ENCODE measurements at regions not wholly inside any gene's neighbourhood (a gene's known extent, or its start where the extent isn't known, plus 50 kb on each side); places are given as distances from the start of the nearest gene placed in this dataset.
"Not testable (repeated sequence)": the region's sequence is repeated elsewhere in the genome, so short reads cannot be mapped to it uniquely, and the experiment has no call there.

DNA sequence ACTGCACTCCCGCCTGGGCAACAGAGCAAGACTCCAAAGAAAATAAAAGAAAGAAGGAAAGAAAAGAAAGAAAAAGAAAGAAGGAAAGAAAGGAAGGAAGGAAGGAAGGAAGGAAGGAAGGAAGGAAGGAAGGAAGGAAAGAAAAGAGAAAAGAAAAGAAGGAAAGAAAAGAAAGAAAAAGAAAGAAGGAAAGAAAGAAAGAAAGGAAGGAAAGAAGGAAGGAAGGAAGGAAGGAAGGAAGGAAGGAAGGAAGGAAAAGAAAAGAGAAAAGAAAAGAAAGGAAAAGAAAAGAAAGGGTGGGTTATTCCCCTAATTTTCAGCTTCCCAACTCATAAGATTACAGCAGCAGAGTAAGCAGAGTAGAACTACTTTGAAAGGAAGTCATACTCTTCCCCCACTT is 64.4 kb downstream of the TMEM200C start:
- DNase-seq: not testable (repeated sequence)

DNA sequence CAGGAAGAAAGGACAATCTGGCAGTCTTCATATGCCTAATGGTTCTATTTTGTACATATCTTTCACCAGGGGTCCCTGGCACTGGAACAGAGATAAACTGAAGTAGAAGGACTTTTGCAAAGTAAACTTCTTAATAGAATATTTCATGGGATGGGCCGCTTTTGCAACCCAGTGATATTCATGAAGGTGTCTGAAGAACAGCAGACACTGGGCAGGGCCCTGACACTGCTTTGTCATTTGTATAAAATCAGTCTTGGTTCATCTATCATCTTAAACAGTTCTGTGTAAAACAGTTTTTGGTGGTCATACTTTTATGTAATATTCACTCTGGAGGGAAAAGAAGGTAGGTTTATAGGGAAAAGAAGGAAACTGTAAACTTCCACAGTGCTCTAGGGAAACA is 66.4 kb downstream of the TMEM200C start:
- DNase-seq: no peak

DNA sequence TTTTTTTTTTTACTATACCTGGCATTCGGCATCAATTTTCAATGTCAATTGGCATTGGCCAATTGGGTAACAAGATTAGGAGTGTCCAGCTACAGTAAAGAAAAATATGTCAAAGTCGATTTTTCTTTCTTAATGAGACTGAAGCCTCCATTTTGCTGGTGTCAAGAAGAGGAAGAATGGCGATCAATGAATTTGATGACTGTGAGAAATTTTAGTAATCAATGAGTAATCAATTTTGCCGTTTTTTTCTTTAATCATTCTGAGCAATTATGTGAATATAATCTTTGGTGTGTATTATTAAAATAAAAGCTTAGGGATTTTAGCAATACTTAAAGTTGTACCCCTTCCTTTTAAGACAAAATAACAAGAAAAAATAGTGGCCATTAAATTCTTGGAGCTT is 69.7 kb downstream of the TMEM200C start:
- no peak for DNase-seq

DNA sequence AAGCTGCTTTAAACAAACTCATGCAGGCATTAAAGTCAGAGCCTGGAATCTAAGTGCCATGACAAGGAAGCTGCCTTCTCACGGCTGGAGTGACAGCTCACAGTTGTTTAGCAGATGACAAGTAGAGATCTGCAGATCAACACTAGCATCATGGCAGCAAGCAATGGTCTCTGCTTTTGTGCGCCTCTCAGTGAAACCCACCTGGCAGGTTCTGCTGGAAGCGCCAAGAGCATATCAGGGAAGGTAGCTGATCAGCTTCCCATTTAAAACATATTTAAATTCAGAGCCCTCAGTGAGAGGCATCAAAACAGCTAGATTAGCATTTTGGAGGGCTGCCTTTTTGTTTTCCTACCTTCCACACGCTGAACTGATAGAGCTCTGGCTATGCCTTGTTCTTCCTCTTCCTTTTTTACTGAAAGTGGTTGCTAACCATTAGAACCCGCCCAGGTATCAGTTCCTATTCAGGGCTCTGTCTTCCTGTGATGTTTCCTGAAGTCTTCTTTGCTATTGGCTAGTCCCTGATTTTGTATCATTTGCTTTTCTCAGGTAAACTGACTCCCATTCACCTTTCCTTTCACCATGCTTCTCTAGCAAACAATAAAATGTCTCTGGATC is 70.8 kb downstream of the TMEM200C start:
- no peak for DNase-seq

DNA sequence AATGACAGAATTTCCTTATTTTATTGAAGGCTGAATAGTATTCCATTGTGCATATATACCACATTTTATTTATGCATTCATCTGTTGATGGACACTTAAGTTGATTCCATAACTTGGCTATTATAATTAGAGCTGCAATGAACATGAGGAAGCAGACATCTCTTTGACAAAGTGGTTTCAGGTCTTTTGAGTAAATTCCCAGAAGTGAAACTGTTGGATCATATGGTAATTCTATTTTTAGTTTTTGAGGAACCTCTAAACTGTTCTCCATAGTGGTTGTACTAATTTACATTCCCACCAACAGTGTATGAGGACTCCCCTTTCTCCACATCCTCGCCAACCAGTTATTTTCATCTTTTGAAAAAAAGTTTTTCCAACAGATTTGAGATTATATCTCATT is 77.5 kb downstream of the TMEM200C start:
- no peak for DNase-seq

DNA sequence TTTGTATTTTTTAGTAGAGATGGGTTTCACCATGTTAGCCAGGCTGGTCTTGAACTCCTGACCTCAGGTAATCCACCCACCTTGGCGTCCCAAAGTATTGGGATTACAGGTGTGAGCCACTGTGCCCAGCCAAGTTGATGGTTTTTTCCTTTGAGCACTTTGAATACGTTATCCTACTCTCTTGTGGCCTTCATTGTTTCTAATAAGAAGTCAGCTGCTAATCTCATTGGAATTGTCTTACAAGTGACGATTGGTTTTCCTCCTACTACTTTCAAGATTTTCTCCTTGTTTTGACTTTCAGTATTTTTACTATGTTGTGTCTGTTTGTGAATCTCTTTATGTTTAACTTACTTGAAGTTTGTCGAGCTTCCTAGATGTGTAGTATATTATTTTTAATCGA is 88.5 kb downstream of the TMEM200C start:
- DNase-seq: no peak

DNA sequence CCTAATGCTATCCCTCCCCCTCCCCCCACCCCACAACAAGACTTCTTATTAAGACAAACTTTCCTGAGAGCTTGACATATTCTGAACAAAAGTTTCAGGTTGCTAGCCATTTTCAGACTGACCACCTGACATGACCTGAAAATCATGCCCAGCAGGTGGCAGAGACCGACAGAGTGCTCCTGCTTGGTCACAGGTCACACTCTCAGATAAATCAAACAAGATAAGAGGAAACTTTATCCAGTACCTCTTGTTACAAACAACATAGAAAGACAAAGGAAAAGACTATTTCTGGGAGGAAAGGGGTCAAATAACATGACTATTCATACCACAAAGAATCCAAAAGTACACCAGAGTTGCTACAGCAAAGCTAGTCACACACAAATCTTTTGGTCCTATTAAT is 107.4 kb downstream of the TMEM200C start:
- no peak for DNase-seq

DNA sequence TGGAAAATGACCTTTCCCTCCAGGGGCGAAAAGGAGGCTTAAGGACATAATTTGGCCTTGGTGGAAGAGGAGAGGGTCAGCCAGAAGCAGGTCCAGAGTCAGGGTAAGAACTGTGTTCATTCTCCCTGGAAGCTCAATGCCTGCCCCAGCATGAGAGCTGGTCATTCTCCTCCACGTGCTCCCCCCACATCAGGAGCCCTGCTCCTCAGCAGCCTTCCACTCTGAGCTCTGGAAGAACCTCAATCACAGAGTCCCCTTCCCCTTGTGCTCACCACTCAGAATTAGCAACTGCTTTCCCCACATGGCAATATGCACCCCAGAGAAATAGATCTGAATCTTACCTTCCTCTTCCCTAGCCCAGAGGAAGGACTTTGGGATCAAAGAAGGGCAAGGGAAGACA is 115.4 kb downstream of the TMEM200C start:
- no peak for DNase-seq

DNA sequence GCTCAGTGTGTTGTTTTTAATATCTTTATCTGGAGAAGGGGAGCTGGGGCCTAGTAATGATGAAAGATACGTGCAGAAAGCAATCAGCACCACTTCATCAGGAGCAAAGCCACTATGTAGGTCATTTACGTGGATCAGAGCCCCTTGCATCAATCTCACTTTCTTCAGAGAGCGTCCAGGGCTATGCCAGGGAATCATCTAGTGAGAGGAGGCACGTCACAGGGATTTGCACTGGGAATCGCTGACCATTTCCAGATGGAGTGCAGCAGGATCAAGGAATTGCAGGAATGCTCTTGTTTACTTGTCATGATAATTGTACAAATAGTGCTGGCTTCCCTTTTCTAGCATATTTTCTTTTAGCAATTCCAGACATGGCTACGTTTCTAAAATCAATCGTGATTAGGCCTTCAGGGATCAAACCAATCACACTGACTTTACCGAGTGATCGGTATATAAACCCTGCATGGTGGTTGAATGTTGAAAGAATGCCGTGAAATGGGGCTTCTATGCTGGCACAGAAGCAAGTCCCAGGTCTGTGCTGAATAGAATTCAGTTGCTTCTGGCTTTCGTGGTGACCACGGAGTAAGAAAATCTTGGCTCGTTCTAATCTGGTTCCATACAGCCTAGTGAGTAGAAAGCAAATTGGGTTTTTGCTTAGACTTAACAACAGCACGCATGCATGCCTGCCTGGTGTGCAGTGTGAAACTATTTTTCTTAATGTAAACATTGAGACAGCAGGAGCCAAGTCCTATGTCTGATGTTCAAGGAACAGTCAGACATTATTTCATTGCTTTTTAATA is 122.8 kb downstream of the TMEM200C start:
- DNase-seq: no peak

DNA sequence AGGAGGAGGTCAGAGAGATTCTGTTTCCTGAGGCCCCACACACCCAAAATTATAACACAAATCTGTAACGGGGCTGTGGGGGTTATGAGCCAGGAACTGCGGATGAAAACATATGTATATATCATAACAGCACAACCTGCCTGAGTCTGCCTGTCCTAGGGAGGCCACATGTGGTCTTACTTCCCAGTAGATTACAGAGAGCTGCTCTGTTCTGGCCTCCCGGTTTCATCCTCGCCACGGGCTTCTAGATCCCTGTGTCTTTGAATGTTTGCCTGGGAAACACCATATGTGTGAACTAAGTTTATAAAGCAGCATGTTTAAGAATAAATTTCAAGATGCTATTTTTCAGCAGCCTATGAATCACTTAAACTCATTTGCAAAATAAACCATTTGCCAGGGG is 124.0 kb downstream of the TMEM200C start:
- DNase-seq: no peak

DNA sequence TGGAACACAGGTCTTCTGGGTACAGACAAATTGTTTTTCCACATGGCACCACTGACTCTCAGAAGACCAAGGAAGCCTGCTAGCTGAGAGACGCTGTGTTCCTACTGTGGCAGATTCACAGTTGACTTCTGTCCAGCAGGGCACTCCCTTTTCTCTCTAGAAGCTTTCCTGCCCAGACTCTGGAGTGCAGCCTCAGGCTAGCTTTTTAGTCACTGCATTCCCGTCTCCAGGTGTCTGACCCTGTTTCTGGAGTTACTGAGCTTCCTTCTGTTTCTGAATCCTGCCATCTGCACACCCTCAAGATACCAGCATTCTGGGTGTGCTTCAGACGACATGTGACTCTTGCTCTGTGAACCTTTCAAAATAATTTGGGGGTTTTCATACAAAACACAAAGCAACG is 125.1 kb downstream of the TMEM200C start:
- no peak for DNase-seq

DNA sequence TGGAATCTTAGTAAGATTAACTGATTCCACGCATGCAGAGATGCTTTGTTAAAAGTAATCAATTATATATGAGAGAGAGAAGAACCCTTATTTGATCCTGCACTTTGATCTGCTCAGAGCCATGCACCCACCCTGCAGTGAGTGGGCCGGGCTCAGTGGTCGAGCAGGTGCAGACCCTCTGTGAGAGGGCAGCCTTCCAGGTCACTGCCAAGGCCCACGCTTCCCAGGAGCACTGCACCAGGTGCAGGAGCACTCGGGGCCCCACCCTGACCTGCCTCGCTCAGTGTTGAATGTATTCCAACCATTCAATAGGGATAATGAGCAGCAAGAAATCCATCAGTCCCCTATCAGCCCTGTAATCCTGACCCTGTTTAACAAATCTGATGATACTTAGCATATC is 126.9 kb downstream of the TMEM200C start:
- no peak for DNase-seq

DNA sequence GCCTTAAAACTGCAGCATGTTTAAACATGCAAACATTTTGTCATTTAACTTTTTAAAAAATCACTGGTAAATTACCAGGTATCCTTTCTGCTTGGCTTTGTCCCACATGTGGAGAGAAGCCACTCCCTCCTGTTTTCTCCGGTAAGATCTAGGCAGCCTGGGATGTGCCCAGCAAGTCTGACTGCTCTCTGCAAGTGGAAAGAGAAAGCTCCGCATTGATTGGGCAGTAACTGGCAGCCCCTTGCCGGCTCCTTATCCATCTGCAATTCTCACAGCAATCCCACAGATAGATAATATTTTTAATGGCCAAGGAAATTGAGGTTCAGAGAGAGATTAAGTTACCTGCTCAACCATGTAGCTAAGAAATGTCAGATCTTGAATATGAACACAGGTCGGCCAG is 136.1 kb downstream of the TMEM200C start:
- DNase-seq: no peak

DNA sequence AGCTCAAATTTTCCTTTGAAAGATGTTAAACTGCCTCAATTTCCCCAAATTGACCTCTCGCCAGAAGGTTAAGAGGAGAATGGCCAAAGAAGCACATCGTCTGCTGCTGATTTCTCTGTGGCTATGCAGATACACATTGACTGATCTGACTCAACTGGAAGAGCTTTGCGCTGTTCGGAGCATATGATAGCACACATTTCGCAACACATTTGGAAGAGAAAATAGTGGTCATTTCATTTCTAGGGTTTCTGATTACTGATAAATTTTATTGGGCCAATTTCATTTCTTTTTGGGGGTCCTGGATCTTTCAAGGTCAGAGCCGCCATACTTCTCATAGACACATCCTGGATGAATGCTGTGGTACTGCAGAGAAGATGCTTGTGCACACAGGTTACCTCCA is 138.5 kb downstream of the TMEM200C start:
- no peak for DNase-seq

DNA sequence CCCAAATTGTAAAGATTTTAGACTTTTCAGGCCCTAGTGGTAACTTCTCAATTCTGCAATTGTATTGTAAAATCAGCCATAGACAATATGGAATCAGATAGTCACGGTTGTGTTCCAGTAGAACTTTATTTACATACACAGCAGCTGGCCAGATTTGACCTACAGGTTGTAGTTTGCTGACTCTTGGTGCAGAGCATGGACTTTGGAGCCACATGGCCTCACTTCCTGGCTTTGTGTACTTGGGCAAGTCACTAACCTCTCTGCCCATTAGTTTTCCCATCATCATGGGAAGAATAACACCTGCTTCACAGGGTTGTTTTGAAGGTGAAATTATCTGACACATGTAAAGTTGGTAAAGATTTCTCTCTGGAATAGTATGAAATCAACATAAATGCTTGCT is 147.6 kb downstream of the TMEM200C start:
- no peak for DNase-seq

DNA sequence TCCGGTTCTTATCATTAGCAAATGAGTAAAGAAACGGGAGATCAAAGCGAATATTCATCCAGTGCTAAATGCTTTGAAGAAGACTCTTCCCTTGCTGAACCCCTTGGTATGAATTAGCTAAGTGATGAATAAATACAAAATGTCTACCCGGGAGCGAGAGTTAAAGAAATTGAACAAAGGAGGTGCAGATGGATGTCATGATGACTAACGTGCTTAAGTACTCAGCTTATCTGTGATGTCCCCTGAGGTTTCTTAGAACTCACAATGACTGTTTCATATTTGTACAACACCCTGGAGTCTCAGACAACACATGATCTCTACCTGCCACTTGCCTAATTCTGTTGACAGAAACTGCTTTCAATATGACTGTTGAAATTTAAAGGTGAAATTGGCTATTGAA is 148.5 kb downstream of the TMEM200C start:
- DNase-seq: no peak

DNA sequence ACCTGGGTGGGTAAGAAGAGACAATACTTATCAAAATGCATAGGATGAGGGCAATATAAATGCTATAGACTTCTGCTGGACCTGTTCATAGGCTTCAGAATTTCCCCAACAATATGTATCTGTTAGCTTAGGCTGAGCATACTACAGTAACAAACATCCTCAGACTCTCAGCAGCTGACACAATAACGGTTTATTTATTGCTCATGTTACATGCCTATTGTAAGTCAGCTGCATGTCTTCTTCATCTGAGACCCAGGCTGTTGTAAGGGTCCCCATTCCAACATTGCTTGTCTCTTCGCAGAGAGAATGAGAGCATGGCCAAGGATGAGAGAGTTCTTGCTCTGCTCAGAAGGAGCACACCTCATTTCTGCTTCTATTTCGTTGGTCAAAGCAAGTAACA is 150.7 kb downstream of the TMEM200C start:
- DNase-seq: no peak

DNA sequence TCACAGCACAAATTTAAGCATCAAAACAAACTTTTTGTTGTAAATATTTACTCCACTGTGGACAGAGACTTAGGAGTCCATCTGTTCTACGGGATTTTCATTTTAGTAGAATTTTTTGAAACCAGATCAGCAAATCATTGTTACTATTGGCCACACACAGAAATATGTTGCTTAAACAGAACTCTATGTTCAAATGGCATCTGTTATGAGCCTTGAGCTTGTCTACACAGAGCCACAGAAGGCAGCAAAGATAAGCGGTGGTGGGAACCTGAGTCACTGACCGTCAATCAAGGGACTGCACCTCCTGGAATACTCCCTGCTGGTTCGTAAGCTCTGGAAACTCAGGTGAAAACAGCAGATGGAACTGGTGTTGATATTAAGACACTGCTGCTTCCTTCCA is 156.8 kb downstream of the TMEM200C start:
- no peak for DNase-seq

DNA sequence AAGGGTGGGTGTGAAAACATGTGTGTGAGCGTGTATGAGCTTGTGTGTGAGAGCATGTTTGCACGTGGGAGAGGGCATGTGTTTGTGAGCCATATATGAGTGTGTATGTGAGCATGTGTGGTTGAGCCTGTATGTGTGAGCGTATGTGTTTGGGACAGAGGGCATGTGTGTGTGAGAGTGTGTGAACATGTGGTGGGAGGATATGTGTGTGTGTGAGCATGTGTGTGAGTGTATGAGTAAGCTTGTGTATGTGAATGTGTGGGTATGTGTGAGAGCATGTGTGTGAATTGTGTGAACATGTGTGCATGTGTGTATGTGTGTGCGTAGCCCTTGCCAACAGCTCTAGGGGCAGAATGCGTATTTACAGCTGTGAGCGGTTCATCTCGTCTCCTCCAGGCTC is 163.0 kb downstream of the TMEM200C start:
- DNase-seq: no peak

DNA sequence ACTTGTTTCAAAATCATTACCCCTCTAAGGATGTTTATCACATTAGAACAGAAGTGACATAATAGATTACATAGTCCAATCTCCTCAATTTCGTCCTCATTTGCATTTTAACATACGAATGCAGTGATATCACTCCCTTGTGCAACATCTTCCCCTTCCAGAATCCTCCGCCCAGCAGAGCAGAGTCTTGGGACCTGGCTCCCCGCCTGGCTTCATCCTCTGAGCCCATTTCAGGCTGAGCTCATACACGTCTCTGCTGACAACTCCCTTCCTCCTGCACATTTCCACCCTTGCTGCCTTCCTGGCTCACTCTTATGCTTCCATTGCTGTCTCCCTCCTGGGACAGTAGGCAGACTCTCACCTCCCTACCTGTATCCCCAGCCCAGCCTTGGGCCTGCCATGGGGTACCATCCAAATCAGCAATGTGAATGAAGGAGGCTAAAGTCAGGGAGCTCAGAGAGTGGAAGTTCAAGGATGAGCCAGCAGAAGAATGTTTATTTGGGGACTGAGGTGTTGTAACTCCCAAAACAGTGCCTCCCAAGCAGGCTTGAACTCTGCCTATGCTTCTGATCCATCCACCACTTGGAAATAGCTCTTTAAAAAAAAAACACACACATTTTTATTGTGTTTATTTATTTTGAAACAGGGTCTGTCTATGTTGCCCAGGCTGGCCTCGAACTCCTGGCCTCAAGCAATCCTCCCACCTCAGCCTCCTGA is 165.2 kb downstream of the TMEM200C start:
- DNase-seq: no peak

DNA sequence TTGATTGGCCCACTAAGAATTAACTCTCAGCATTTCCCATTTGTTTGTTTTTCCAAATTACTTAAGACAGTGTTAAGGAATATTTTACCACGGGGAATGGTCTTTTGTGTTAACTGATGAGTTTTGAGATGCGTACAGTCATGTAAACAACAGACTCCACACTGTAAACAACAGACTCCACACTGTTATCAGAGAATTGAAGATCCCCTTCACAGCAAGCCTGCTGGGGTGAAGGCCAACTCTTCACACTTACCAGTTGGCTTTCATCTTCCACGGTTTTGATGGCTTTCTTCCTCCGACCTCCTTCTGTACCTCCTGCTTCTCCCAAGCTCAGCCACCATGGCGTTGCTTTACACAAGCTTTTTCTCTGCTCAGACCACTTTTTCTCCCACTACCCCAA is 166.8 kb downstream of the TMEM200C start:
- DNase-seq: no peak

DNA sequence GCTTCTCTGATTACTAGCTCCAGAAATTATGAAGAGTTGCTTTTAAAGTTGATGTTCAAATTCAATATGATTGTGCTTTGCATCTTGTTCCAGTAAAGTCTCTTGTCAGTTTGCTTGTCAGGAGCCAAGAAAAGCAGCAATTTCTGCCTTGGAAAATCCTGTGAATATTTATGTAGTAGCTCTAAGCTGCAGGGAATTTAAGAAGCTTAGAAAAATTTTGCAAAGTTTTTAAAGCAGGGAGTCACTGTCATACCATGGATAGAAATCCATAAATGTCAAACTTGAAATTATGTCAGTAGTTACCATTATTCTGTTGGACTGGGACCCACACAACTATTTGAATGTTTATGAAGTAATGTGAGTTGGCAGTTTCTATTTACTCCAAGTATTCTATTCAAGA is 169.3 kb downstream of the TMEM200C start:
- no peak for DNase-seq

DNA sequence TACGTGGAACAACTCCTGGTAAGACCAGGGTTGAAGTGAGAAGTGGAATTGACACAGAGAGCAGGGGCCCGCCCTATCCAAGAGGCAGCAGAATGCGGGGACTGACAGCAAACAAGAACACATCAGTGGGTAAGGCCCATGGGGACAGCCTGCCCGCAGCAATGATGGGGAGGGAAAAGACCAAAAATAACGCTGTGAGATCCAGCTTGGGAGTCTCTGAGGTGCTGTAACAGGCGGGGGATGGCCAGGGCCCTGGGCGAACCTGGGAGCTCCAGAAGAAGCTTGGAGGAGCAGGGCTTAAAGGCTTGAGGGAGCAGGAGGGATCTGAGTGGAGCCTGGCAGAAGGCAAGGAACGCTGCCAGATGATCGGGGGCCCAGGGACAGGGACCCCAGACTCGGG is 173.4 kb downstream of the TMEM200C start:
- DNase-seq: no peak

DNA sequence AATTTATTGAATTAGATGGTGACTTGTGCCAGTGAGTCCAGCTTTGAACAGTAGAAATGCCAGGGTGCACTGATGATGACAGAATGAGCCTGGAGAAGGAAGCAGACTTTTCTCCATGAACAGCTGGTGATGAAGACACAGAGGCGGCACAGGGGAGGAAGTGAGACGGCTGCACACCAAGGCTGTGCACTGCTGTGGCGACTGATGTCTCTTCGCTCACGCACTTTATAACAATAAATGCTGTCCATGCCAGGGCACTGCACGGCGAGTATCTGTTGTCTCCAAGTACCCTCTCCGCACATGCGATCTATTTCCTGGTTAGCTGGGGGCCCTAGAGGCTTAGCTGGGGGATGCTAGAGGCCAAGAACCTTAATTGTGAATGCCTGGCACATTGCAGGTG is 175.2 kb downstream of the TMEM200C start:
- no peak for DNase-seq

Data from CD4-positive, alpha-beta T cell treated with Interleukin-17A for 1 hour (primary cell).